ENCODE measurements at regions not wholly inside any gene's neighbourhood (a gene's known extent, or its start where the extent isn't known, plus 50 kb on each side); places are given as distances from the start of the nearest gene placed in this dataset.

GRCh38 chr20:11246251-11246775 is 572.5 kb upstream of the JAG1 start:
- TF ChIP-seq POLR2AphosphoS5 (IDR thresholded peaks at IDR 0.05; ENCODE audit: low read depth, low read length) (no peak), CTCF (IDR thresholded peaks at IDR 0.05) (no peak), CHD2 (IDR thresholded peaks at IDR 0.05; ENCODE audit: low read length, partially characterized antibody) (no peak), EZH2phosphoT487 (IDR thresholded peaks at IDR 0.05; ENCODE audit: borderline replicate concordance, low read depth) (no peak), TAF1 (IDR thresholded peaks at IDR 0.05; ENCODE audit: borderline replicate concordance, low read depth, low read length) (no peak), TCF12 (IDR thresholded peaks at IDR 0.05) (no peak), PBX3 (IDR thresholded peaks at IDR 0.05) (no peak)
